Adrenal gland (tissue), 5 donors: ENCODE measurements at regions not wholly inside any gene's neighbourhood (a gene's known extent, or its start where the extent isn't known, plus 50 kb on each side); places are given as distances from the start of the nearest gene placed in this dataset.
"Not testable (repeated sequence)": the region's sequence is repeated elsewhere in the genome, so short reads cannot be mapped to it uniquely, and the experiment has no call there.

Experiments
- CTCF ChIP-seq, 6 experiments: fragments of 450-650 bp in 4 of 6; fragments of 200-600 bp in 2 of 6; sonication (generic) in 1 of 6; IDR thresholded peaks; 1 replicate in 5 of 6; 2 replicates in 1 of 6; pipeline versions ENCODE4 v1.5.1 to v1.8.0; 2016 to 2021; ENCODE audit warnings: antibody characterized with exemption in 6 of 6, mild to moderate bottlenecking in 2 of 6, moderate library complexity in 1 of 6
- POLR2A ChIP-seq, 2 donors: fragments of 450-650 bp; IDR thresholded peaks; one replicate each; pipeline ENCODE4 v1.6.1; 2017; ENCODE audit warnings: antibody characterized with exemption in 2 of 2, mild to moderate bottlenecking in 2 of 2, moderate library complexity in 1 of 2
- donor health status: DM: no; HTN: no; CAD: no.

GRCh38 chr4:158028381-158028780, 144.4 kb downstream of the GASK1B start:
- TF ChIP-seq CTCF, POLR2A (IDR thresholded peaks at IDR 0.05): not testable (repeated sequence)
